Nephron (organoid): ENCODE measurements at regions not wholly inside any gene's neighbourhood (a gene's known extent, or its start where the extent isn't known, plus 50 kb on each side); places are given as distances from the start of the nearest gene placed in this dataset.
A peak's percentile ranks its signal among the peaks of the same experiment; 100 is the strongest.

ENCODE experiments used
- H3K27ac Mint-ChIP-seq, 3 experiments: 2 replicates each; pipeline ENCODE4 v1.8.0; 2020; ENCODE audit warnings: mixed read lengths in 3 of 3, mild to moderate bottlenecking in 2 of 3, moderate library complexity in 1 of 3
- H3K27me3 Mint-ChIP-seq: 2 replicates; pipeline ENCODE4 v1.8.0; 2021; ENCODE audit warnings: low read depth, mild to moderate bottlenecking, moderate library complexity, mixed read lengths
- H3K36me3 Mint-ChIP-seq: 2 replicates; pipeline ENCODE4 v1.8.0; 2020; ENCODE audit warnings: low read depth, mixed read lengths
- H3K4me1 Mint-ChIP-seq: 2 replicates; pipeline ENCODE4 v1.8.0; 2020; ENCODE audit warnings: mixed read lengths
- H3K4me3 Mint-ChIP-seq, 3 experiments: 2 replicates each; pipeline ENCODE4 v1.8.0; 2020; ENCODE audit warnings: mild to moderate bottlenecking in 3 of 3, mixed read lengths in 3 of 3, moderate library complexity in 2 of 3
- H3K9me3 Mint-ChIP-seq: 2 replicates; pipeline ENCODE4 v1.8.0; 2020; ENCODE audit warnings: mixed read lengths
- CTCF ChIP-seq, 3 experiments: fragments of 200-600 bp; sonication (generic); IDR thresholded peaks; one replicate each; pipeline ENCODE4 v1.5.0; 2021; ENCODE audit warnings: antibody characterized with exemption in 3 of 3; ENCODE audit not compliant: unreplicated experiment in 3 of 3

GRCh38 chr3:43194069-43194468 lies 88.2 kb upstream of the POMGNT2 start:
- Mint-ChIP-seq H3K27me3 (peaks cover 23% of the 10 kb centered on the region), H3K4me1 (peaks cover 8% of the 10 kb centered on the region), H3K36me3 (no peaks in the 10 kb centered on the region), H3K9me3 (peaks cover 2% of the 10 kb centered on the region), H3K4me3 (no peak overlapping the region), H3K27ac (no peak overlapping the region)
- TF ChIP-seq CTCF (IDR thresholded peaks at IDR 0.05; ENCODE audit: unreplicated experiment in 3 of 3) = no peak

GRCh38 chr3:43192028-43192427 lies 86.1 kb upstream of the POMGNT2 start:
- H3K4me3 Mint-ChIP-seq = no peak overlapping the region

GRCh38 chr3:43191116-43191515 lies 85.2 kb upstream of the POMGNT2 start:
- no peaks in the 10 kb centered on the region for H3K36me3 Mint-ChIP-seq
- no peak overlapping the region for H3K4me3 Mint-ChIP-seq
- TF ChIP-seq CTCF (IDR thresholded peaks at IDR 0.05; ENCODE audit: unreplicated experiment in 3 of 3) = no peak
- H3K9me3 Mint-ChIP-seq = no peaks in the 10 kb centered on the region
- no peak overlapping the region for H3K27ac Mint-ChIP-seq
- peaks cover 13% of the 10 kb centered on the region for H3K27me3 Mint-ChIP-seq
- peaks cover 8% of the 10 kb centered on the region for H3K4me1 Mint-ChIP-seq

More at GRCh38 chr3:43192028-43192427, 86.1 kb upstream of the POMGNT2 start:
- peaks cover 20% of the 10 kb centered on the region for H3K27me3 Mint-ChIP-seq
- no peaks in the 10 kb centered on the region for H3K36me3 Mint-ChIP-seq
- H3K4me1 Mint-ChIP-seq = peaks cover 8% of the 10 kb centered on the region
- peak overlapping the region in 1 of 3 experiments; percentile 46 for H3K27ac Mint-ChIP-seq
- TF ChIP-seq CTCF (IDR thresholded peaks at IDR 0.05; ENCODE audit: unreplicated experiment in 3 of 3) = no peak
- H3K9me3 Mint-ChIP-seq = no peaks in the 10 kb centered on the region

GRCh38 chr3:43190670-43191069 lies 84.8 kb upstream of the POMGNT2 start:
- no peak for TF ChIP-seq CTCF (IDR thresholded peaks at IDR 0.05; ENCODE audit: unreplicated experiment in 3 of 3)
- H3K4me1 Mint-ChIP-seq = peaks cover 8% of the 10 kb centered on the region
- no peaks in the 10 kb centered on the region for H3K36me3 Mint-ChIP-seq
- no peak overlapping the region for H3K4me3 Mint-ChIP-seq
- H3K9me3 Mint-ChIP-seq = no peaks in the 10 kb centered on the region
- peak overlapping the region in 1 of 3 experiments; percentile 30 for H3K27ac Mint-ChIP-seq
- peaks cover 11% of the 10 kb centered on the region for H3K27me3 Mint-ChIP-seq

- Mint-ChIP-seq H3K4me1 (peaks cover 8% of the 10 kb centered on the region), H3K4me3 (no peak overlapping the region), H3K27me3 (no peaks in the 10 kb centered on the region), H3K27ac (no peak overlapping the region), H3K36me3 (no peaks in the 10 kb centered on the region), H3K9me3 (no peaks in the 10 kb centered on the region)
- no peak for TF ChIP-seq CTCF (IDR thresholded peaks at IDR 0.05; ENCODE audit: unreplicated experiment in 3 of 3)
Measured at GRCh38 chr3:43187836-43188479, 82.1 kb upstream of the POMGNT2 start.

- no peak overlapping the region for H3K4me3 Mint-ChIP-seq
- H3K27me3 Mint-ChIP-seq = peaks cover 3% of the 10 kb centered on the region
- H3K36me3 Mint-ChIP-seq = no peaks in the 10 kb centered on the region
- no peak overlapping the region for H3K27ac Mint-ChIP-seq
- H3K4me1 Mint-ChIP-seq = peaks cover 8% of the 10 kb centered on the region
- H3K9me3 Mint-ChIP-seq = no peaks in the 10 kb centered on the region
- no peak for TF ChIP-seq CTCF (IDR thresholded peaks at IDR 0.05; ENCODE audit: unreplicated experiment in 3 of 3)
Measured at GRCh38 chr3:43185983-43186314, 80.1 kb upstream of the POMGNT2 start.
